HEK293 (cell line): ENCODE measurements at regions not wholly inside any gene's neighbourhood (a gene's known extent, or its start where the extent isn't known, plus 50 kb on each side); places are given as distances from the start of the nearest gene placed in this dataset.
A peak's percentile ranks its signal among the peaks of the same experiment; 100 is the strongest.

ENCODE experiments used
- CTCF ChIA-PET: fragments of 350-600 bp; formaldehyde crosslinking; extraction: SDS; loops from one replicate; lab custom pipeline; 2021; ENCODE audit warnings: antibody characterized with exemption; lab: Yijun Ruan, JAX
- POLR2A ChIA-PET: fragments of 300-600 bp; formaldehyde crosslinking; extraction: SDS; loops from one replicate; lab custom pipeline; 2020; ENCODE audit warnings: antibody characterized with exemption, inconsistent platforms; lab: Yijun Ruan, JAX
- H3K27ac ChIP-seq: fragments of 200-500 bp; sonication (Bioruptor generic); 2 replicates; pipeline ENCODE4 v1.5.1; 2014; ENCODE audit warnings: low read depth, low read length, control low read depth, inconsistent platforms; ENCODE audit errors: extremely low read depth
- H3K36me3 ChIP-seq, 2 experiments: fragments of 200-500 bp in 1 of 2; sonication (Bioruptor generic) in 1 of 2; 1 replicate in 1 of 2; 2 replicates in 1 of 2; pipeline ENCODE4 v1.5.1; 2014 to 2017; ENCODE audit warnings: inconsistent platforms in 2 of 2, low read length in 2 of 2; ENCODE audit not compliant: control insufficient read depth in 2 of 2, insufficient read depth in 1 of 2
- H3K4me1 ChIP-seq: fragments of 200-500 bp; sonication (Bioruptor generic); 2 replicates; pipeline ENCODE4 v1.5.1; 2014; ENCODE audit warnings: mild to moderate bottlenecking, low read length, inconsistent platforms; ENCODE audit not compliant: control insufficient read depth, insufficient read depth
- H3K4me3 ChIP-seq: 2 replicates; pipeline ENCODE4 v1.5.1; 2011; ENCODE audit warnings: low read depth, mild to moderate bottlenecking, control low read depth, low read length, moderate library complexity
- H3K9me3 ChIP-seq: fragments of 200-500 bp; sonication (Bioruptor generic); 2 replicates; pipeline ENCODE4 v1.5.1; 2014; ENCODE audit warnings: low read depth, low read length, inconsistent platforms; ENCODE audit not compliant: control insufficient read depth, insufficient read depth
- GLIS1 ChIP-seq: fragments of 450-650 bp; formaldehyde crosslinking; IDR thresholded peaks from 2 replicates; pipeline ENCODE4 v1.5.1; 2016; ENCODE audit warnings: missing biosample characterization, missing genetic modification characterization
- KLF7 ChIP-seq: fragments of 450-650 bp; formaldehyde crosslinking; IDR thresholded peaks from 2 replicates; pipeline ENCODE4 v1.5.1; 2016; ENCODE audit warnings: missing biosample characterization, missing genetic modification characterization, borderline replicate concordance
- MEIS1 ChIP-seq: sonication (generic); formaldehyde crosslinking; IDR thresholded peaks from 2 replicates; pipeline ENCODE4 v1.8.1; 2022; ENCODE audit warnings: missing genetic modification reagents, mild to moderate bottlenecking, borderline replicate concordance
- MYNN ChIP-seq: fragments of 450-650 bp; formaldehyde crosslinking; IDR thresholded peaks from 2 replicates; pipeline ENCODE4 v1.5.1; 2016; ENCODE audit warnings: missing biosample characterization, missing genetic modification characterization, borderline replicate concordance
- REPIN1 ChIP-seq: fragments of 450-650 bp; formaldehyde crosslinking; IDR thresholded peaks from 2 replicates; pipeline ENCODE4 v1.5.1; 2017; ENCODE audit warnings: missing biosample characterization, missing genetic modification characterization, low read depth
- SETDB1 ChIP-seq: IDR thresholded peaks from one replicate; pipeline ENCODE4 v1.6.1; 2017; ENCODE audit warnings: mild to moderate bottlenecking, low read length, moderate library complexity, mixed read lengths; ENCODE audit not compliant: insufficient read length
- ZBTB17 ChIP-seq: fragments of 450-650 bp; formaldehyde crosslinking; IDR thresholded peaks from 2 replicates; pipeline ENCODE4 v1.5.1; 2016; ENCODE audit warnings: missing biosample characterization, missing genetic modification characterization
- ZNF133 ChIP-seq: fragments of 450-650 bp; formaldehyde crosslinking; IDR thresholded peaks from 2 replicates; pipeline ENCODE4 v1.5.1; 2016; ENCODE audit warnings: missing biosample characterization, missing genetic modification characterization
- ZNF174 ChIP-seq: fragments of 450-650 bp; formaldehyde crosslinking; IDR thresholded peaks from 2 replicates; pipeline ENCODE4 v1.5.0; 2017; ENCODE audit warnings: missing biosample characterization, mild to moderate bottlenecking, missing genetic modification characterization
- ZNF221 ChIP-seq: fragments of 450-650 bp; formaldehyde crosslinking; IDR thresholded peaks from 2 replicates; pipeline ENCODE4 v1.5.1; 2017; ENCODE audit warnings: missing biosample characterization, missing genetic modification characterization, borderline replicate concordance
- ZNF292 ChIP-seq: fragments of 450-650 bp; formaldehyde crosslinking; IDR thresholded peaks from 2 replicates; pipeline ENCODE4 v1.5.1; 2016; ENCODE audit warnings: low read depth, missing biosample characterization, missing genetic modification characterization, borderline replicate concordance
- ZNF324 ChIP-seq: fragments of 450-650 bp; formaldehyde crosslinking; IDR thresholded peaks from 2 replicates; pipeline ENCODE4 v1.5.1; 2016; ENCODE audit warnings: missing biosample characterization, missing genetic modification characterization
- ZNF366 ChIP-seq: fragments of 450-650 bp; formaldehyde crosslinking; conservative IDR thresholded peaks from 2 replicates; pipeline ENCODE4 v1.5.1; 2016; ENCODE audit warnings: missing biosample characterization, missing genetic modification characterization
- ZNF394 ChIP-seq: fragments of 450-650 bp; formaldehyde crosslinking; IDR thresholded peaks from 2 replicates; pipeline ENCODE4 v1.5.1; 2016; ENCODE audit warnings: missing biosample characterization, missing genetic modification characterization, mild to moderate bottlenecking, moderate library complexity, borderline replicate concordance
- ZNF677 ChIP-seq: fragments of 450-650 bp; IDR thresholded peaks from 2 replicates; pipeline ENCODE4 v1.5.0; 2018; ENCODE audit warnings: missing biosample characterization, mild to moderate bottlenecking, missing genetic modification characterization, moderate library complexity
- ZNF785 ChIP-seq: fragments of 450-650 bp; formaldehyde crosslinking; IDR thresholded peaks from 2 replicates; pipeline ENCODE4 v1.5.1; 2016; ENCODE audit warnings: missing biosample characterization, missing genetic modification characterization
- TF ChIP-seq, protein P1 (sequence below): fragments of 450-650 bp; formaldehyde crosslinking; IDR thresholded peaks from 2 replicates; pipeline ENCODE4 v1.5.1; 2016; ENCODE audit warnings: missing biosample characterization, missing genetic modification characterization
- TF ChIP-seq, protein P2 (sequence below): fragments of 450-650 bp; formaldehyde crosslinking; IDR thresholded peaks from 2 replicates; pipeline ENCODE4 v1.5.1; 2016; ENCODE audit warnings: missing biosample characterization, missing genetic modification characterization
- TF ChIP-seq, protein P3 (sequence below): fragments of 450-650 bp; formaldehyde crosslinking; IDR thresholded peaks from 2 replicates; pipeline ENCODE4 v1.5.1; 2016; ENCODE audit warnings: missing biosample characterization, missing genetic modification characterization

DNA sequence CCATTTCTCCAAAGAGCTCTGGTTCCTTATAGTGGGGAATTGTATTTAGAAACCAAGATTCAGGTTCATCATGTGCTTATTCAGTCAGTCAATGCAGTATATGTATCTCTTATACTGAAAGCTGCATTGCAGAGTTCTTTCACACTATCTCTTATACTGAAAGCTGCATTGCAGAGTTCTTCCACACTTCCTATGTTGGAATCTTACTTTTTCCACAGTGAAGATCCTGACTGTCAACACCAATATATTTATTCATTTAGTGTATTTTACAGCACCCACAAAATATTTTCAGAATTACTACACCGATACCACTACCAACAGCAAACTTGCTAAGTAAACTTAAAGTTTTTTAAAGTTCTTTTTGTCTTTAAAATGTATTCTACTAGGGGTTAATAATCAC lies 349.3 kb upstream of the MMS22L start (continued):
- TF ChIP-seq ZNF366: no peak
- no peak for TF ChIP-seq ZNF677
- TF ChIP-seq, protein P1, sequence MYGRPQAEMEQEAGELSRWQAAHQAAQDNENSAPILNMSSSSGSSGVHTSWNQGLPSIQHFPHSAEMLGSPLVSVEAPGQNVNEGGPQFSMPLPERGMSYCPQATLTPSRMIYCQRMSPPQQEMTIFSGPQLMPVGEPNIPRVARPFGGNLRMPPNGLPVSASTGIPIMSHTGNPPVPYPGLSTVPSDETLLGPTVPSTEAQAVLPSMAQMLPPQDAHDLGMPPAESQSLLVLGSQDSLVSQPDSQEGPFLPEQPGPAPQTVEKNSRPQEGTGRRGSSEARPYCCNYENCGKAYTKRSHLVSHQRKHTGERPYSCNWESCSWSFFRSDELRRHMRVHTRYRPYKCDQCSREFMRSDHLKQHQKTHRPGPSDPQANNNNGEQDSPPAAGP: no peak
- no peak for TF ChIP-seq REPIN1
- no peak for TF ChIP-seq ZNF785 (tag by site-specific recombination)
- no peak for TF ChIP-seq ZBTB17 (tag by site-specific recombination)

DNA sequence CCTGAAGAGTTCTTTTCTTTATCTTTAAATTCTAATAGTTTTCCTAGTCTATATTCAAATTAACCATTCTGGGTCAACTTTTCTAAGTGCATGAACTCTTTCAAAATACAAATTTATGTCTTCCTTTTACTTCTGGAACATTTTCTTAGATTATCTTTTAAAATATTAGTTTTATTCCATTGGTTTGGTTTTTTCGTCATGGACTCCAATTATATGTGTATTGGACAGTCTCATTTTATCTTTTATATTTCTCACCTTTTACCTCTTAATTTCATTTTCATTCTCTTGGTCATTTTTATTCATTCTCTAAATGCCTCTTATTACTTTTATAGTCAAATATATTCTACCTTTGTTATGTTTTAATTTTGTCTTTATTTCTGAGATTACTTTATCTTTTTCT lies 356.7 kb upstream of the MMS22L start:
- no peaks in the 10 kb centered on the region for H3K9me3 ChIP-seq
- no peaks in the 10 kb centered on the region for H3K36me3 ChIP-seq
- H3K4me1 ChIP-seq: no peaks in the 10 kb centered on the region
- H3K27ac ChIP-seq: no peak overlapping the region
- ChIA-PET POLR2A (no interaction called here), CTCF (interaction anchor here (1.0 kb wide), 1 partner anchor 213 kb away, joined by 3 read pairs; no protein-coding TSS in a partner anchor)
- H3K4me3 ChIP-seq: no peak overlapping the region
- TF ChIP-seq ZNF133 (tag by site-specific recombination) (peak; percentile 94), SETDB1 (peak; percentile 69), KLF7 (tag by site-specific recombination) (no peak)

DNA sequence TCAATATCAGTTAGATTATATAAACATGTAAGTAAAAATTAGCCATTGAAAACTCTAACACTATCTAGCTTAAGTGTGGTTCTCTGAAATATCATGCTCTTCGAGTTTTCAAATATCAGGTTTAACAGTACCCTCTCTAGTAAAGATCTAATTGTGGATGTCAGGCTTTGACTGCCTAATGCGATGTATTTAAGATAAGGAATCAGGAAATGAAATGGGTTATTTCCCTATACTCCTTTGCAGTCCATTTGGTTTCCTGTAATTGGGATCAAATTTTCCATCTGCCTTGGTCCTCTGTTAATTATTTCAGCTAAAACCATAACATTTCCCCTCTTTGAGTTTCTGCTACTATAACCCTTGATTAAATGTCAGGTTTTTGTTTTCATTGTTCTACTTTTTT lies 361.3 kb upstream of the MMS22L start:
- no peak overlapping the region for H3K4me3 ChIP-seq
- TF ChIP-seq MYNN (tag by site-specific recombination) (no peak), ZNF221 (tag by site-specific recombination) (no peak), ZNF394 (no peak), ZNF785 (tag by site-specific recombination) (no peak), ZNF292 (tag by site-specific recombination) (no peak), SETDB1 (no peak), ZNF174 (tag by site-specific recombination) (no peak), MEIS1 (no peak), ZNF324 (tag by site-specific recombination) (no peak), GLIS1 (tag by site-specific recombination) (no peak)
- TF ChIP-seq, protein P2, sequence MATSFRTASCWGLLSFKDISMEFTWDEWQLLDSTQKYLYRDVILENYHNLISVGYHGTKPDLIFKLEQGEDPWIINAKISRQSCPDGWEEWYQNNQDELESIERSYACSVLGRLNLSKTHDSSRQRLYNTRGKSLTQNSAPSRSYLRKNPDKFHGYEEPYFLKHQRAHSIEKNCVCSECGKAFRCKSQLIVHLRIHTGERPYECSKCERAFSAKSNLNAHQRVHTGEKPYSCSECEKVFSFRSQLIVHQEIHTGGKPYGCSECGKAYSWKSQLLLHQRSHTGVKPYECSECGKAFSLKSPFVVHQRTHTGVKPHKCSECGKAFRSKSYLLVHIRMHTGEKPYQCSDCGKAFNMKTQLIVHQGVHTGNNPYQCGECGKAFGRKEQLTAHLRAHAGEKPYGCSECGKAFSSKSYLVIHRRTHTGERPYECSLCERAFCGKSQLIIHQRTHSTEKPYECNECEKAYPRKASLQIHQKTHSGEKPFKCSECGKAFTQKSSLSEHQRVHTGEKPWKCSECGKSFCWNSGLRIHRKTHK (tag by site-specific recombination): no peak
- TF ChIP-seq, protein P3, sequence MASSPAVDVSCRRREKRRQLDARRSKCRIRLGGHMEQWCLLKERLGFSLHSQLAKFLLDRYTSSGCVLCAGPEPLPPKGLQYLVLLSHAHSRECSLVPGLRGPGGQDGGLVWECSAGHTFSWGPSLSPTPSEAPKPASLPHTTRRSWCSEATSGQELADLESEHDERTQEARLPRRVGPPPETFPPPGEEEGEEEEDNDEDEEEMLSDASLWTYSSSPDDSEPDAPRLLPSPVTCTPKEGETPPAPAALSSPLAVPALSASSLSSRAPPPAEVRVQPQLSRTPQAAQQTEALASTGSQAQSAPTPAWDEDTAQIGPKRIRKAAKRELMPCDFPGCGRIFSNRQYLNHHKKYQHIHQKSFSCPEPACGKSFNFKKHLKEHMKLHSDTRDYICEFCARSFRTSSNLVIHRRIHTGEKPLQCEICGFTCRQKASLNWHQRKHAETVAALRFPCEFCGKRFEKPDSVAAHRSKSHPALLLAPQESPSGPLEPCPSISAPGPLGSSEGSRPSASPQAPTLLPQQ (tag by site-specific recombination): no peak
- TF ChIP-seq, all 188 proteins: peak for 0
- Histone ChIP-seq H3K9me3 (no peaks in the 10 kb centered on the region), H3K4me1 (no peaks in the 10 kb centered on the region), H3K36me3 (no peaks in the 10 kb centered on the region), H3K27ac (no peak overlapping the region)
- POLR2A ChIA-PET: no interaction called here
- CTCF ChIA-PET: no interaction called here
